D721Med (cell line): ENCODE measurements at regions not wholly inside any gene's neighbourhood (a gene's known extent, or its start where the extent isn't known, plus 50 kb on each side); places are given as distances from the start of the nearest gene placed in this dataset.
"Not testable (repeated sequence)": the region's sequence is repeated elsewhere in the genome, so short reads cannot be mapped to it uniquely, and the experiment has no call there.

ENCODE experiments used
- DNase-seq: peaks from one replicate; pipeline ENCODE4 v3.0.0; 2011; ENCODE audit warnings: low spot score; ENCODE audit not compliant: insufficient read length
- FAIRE-seq: peaks from 2 replicates; lab custom pipeline; 2011; peaks lifted over from hg19 to GRCh38; lab: Jason Lieb, UNC
- TF ChIP-seq, protein P1 (sequence below): IDR thresholded peaks from 2 replicates; pipeline ENCODE4 v1.5.1; 2012; ENCODE audit warnings: mild to moderate bottlenecking, control low read depth; ENCODE audit not compliant: insufficient read depth; ENCODE audit errors: missing control alignments

DNA sequence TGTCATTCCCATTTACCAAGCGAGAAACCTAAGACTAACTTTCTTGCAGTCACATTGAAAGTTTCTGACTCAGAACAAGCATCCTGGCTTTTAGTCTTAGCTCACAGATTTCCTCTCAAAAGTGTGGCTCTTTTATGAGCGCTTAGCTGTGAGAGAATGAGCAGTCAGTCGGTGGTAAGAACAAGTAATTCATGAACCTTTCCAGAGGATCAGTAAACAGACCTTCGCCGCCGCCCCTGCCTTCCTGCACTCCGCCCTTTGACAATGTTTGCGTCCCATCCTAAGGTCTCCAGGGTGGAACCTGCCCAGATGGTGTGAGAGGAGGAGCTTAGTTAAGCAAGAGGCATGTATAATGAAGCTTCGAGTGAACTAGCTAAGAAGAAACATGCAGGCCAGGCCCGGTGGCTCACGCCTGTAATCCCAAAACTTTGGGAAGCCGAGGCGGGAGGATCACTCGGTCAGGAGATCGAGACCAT, 142.4 kb downstream of the GLUL start:
- no peak for DNase-seq
- TF ChIP-seq, protein P1, sequence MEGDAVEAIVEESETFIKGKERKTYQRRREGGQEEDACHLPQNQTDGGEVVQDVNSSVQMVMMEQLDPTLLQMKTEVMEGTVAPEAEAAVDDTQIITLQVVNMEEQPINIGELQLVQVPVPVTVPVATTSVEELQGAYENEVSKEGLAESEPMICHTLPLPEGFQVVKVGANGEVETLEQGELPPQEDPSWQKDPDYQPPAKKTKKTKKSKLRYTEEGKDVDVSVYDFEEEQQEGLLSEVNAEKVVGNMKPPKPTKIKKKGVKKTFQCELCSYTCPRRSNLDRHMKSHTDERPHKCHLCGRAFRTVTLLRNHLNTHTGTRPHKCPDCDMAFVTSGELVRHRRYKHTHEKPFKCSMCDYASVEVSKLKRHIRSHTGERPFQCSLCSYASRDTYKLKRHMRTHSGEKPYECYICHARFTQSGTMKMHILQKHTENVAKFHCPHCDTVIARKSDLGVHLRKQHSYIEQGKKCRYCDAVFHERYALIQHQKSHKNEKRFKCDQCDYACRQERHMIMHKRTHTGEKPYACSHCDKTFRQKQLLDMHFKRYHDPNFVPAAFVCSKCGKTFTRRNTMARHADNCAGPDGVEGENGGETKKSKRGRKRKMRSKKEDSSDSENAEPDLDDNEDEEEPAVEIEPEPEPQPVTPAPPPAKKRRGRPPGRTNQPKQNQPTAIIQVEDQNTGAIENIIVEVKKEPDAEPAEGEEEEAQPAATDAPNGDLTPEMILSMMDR: no peak
- FAIRE-seq: no peak

DNA sequence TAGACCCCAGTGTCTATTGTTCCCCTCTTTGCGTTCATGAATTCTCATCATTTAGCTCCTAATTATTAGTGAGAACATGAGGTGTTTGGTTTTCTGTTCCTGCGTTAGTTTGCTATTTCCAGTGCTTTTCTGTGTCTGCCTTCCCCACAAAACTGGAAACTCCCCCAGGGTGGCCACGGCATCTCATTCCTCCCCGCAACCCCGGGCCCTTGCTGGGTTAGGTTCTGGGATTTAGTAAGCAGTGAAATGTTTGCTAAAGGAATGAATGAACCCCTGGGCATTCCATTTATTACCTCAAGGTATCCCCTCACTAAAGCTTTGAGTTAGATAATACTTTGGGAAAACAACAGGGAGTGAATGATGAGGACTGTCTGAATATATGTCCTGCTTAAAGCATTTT, 142.9 kb downstream of the GLUL start:
- FAIRE-seq (no peak), DNase-seq (no peak)
- TF ChIP-seq, protein P1: no peak

- not testable (repeated sequence) for DNase-seq, FAIRE-seq
Observed at GRCh38 chr1:182247813-182248212, 143.8 kb downstream of the GLUL start.

- TF ChIP-seq, protein P1: no peak
- DNase-seq (no peak), FAIRE-seq (no peak)
Observed at GRCh38 chr1:182246783-182247182, 144.8 kb downstream of the GLUL start.

DNA sequence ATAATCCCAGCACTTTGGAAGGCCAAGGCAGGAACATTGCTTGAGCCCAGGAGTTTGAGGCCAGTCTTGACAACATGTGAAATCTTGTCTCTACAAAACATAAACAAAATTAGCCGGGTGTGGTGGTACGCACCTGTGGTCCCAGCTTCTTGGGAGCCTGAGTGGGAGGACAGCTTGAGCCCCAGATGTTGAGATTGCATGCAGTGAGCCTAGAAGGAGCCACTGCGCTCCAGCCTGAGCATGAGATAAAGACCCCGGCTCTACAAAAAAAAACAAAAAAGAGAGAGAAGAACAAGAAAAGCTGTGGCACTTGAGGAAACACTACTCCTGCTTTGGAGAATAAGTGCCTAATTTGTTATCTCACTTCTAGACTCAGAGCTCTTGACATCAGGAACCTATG, 146.6 kb downstream of the GLUL start:
- FAIRE-seq (no peak), DNase-seq (no peak)
- TF ChIP-seq, protein P1: no peak

DNA sequence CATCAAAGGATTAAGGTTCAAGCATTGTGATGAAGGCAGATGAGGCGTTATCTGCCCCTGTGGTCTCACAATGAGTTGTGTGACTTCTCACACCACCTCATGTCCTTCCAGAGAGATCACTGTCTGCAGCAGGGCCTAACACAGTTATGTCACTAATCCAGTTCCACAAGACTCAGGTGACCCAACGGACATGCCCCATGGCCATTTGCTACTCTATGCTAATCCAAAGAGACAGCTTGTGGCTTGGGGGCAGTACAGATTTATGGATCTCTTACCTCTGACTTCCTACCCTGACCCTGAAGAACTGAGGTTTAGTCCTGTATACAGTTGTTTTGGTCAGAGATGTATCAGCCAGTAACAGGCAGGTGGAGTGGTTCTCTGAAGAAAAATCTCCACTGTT, 147.1 kb downstream of the GLUL start:
- FAIRE-seq (no peak), DNase-seq (no peak)
- TF ChIP-seq, protein P1: no peak

GRCh38 chr1:182242641-182243040, 148.9 kb downstream of the GLUL start:
- DNase-seq (no peak), FAIRE-seq (no peak)
- TF ChIP-seq, protein P1: no peak

- no peak for FAIRE-seq
- no peak for DNase-seq
- TF ChIP-seq, protein P1: no peak
Observed at GRCh38 chr1:182240085-182240484, 151.5 kb downstream of the GLUL start.
